ENCODE measurements at regions not wholly inside any gene's neighbourhood (a gene's known extent, or its start where the extent isn't known, plus 50 kb on each side); places are given as distances from the start of the nearest gene placed in this dataset.
"Not testable (repeated sequence)": the region's sequence is repeated elsewhere in the genome, so short reads cannot be mapped to it uniquely, and the experiment has no call there.

- Histone ChIP-seq H3K27me3 (no peaks in the 10 kb centered on the region), H3K4me3 (no peak overlapping the region), H3K4me1 (no peaks in the 10 kb centered on the region), H3K36me3 (no peaks in the 10 kb centered on the region), H3K9me3 (no peaks in the 10 kb centered on the region), H3K27ac (no peak overlapping the region)
- TF ChIP-seq CTCF (IDR thresholded peaks at IDR 0.05) (no peak), POLR2A (IDR thresholded peaks at IDR 0.05) (no peak), POLR2AphosphoS5 (IDR thresholded peaks at IDR 0.05) (no peak)
- intact Hi-C loops (cut with DNase I; ENCODE audit: low total_unique reads): no loop called here
- DNase-seq (ENCODE audit: low spot score in 2 of 2): no peak
Observed at GRCh38 chr17:54372069-54372749, 528.4 kb upstream of the TOM1L1 start.

- H3K9me3 ChIP-seq: no peaks in the 10 kb centered on the region
- intact Hi-C loops (cut with DNase I; ENCODE audit: low total_unique reads): no loop called here
- H3K36me3 ChIP-seq: no peaks in the 10 kb centered on the region
- H3K27ac ChIP-seq: no peak overlapping the region
- TF ChIP-seq POLR2AphosphoS5 (IDR thresholded peaks at IDR 0.05): no peak
- no peak for TF ChIP-seq CTCF (IDR thresholded peaks at IDR 0.05)
- H3K4me1 ChIP-seq: no peaks in the 10 kb centered on the region
- no peaks in the 10 kb centered on the region for H3K27me3 ChIP-seq
- H3K4me3 ChIP-seq: no peak overlapping the region
- no peak for DNase-seq (ENCODE audit: low spot score in 2 of 2)
Observed at GRCh38 chr17:54373970-54374369, 526.7 kb upstream of the TOM1L1 start.

- H3K27ac ChIP-seq; H3K9me3 ChIP-seq; H3K36me3 ChIP-seq; H3K4me3 ChIP-seq; intact Hi-C loops (cut with DNase I; ENCODE audit: low total_unique reads); H3K4me1 ChIP-seq; DNase-seq (ENCODE audit: low spot score in 2 of 2); H3K27me3 ChIP-seq: not testable (repeated sequence)
Observed at GRCh38 chr17:54376409-54376808, 524.2 kb upstream of the TOM1L1 start.

- Histone ChIP-seq H3K9me3 (no peaks in the 10 kb centered on the region), H3K27ac (no peak overlapping the region), H3K36me3 (no peaks in the 10 kb centered on the region), H3K4me1 (no peaks in the 10 kb centered on the region), H3K4me3 (no peak overlapping the region), H3K27me3 (no peaks in the 10 kb centered on the region)
- DNase-seq (ENCODE audit: low spot score in 2 of 2): no peak
- intact Hi-C loops (cut with DNase I; ENCODE audit: low total_unique reads): no loop called here
- TF ChIP-seq CTCF (IDR thresholded peaks at IDR 0.05): no peak
- TF ChIP-seq POLR2A (IDR thresholded peaks at IDR 0.05): no peak
- no peak for TF ChIP-seq POLR2AphosphoS5 (IDR thresholded peaks at IDR 0.05)
Observed at GRCh38 chr17:54381482-54381881, 519.2 kb upstream of the TOM1L1 start.

GRCh38 chr17:54404259-54404658 lies 496.4 kb upstream of the TOM1L1 start:
- H3K4me3 ChIP-seq: no peak overlapping the region
- DNase-seq (ENCODE audit: low spot score in 2 of 2): no peak
- intact Hi-C loops (cut with DNase I; ENCODE audit: low total_unique reads): no loop called here

More at GRCh38 chr17:54404259-54404658, 496.4 kb upstream of the TOM1L1 start:
- H3K27ac ChIP-seq: no peak overlapping the region
- H3K4me1 ChIP-seq: no peaks in the 10 kb centered on the region
- no peaks in the 10 kb centered on the region for H3K36me3 ChIP-seq
- H3K9me3 ChIP-seq: no peaks in the 10 kb centered on the region
- H3K27me3 ChIP-seq: no peaks in the 10 kb centered on the region
- TF ChIP-seq POLR2AphosphoS5 (IDR thresholded peaks at IDR 0.05): no peak
- TF ChIP-seq CTCF (IDR thresholded peaks at IDR 0.05): no peak
- no peak for TF ChIP-seq POLR2A (IDR thresholded peaks at IDR 0.05)
